T-helper 1 cell treated with Interleukin-12 subunit alpha and Interleukin-12 subunit beta and Interleukin-4 antibody, amounts not matched to agents 30 ng/mL and 1 ng/mL, for 36 hours (primary cell): ENCODE measurements at regions not wholly inside any gene's neighbourhood (a gene's known extent, or its start where the extent isn't known, plus 50 kb on each side); places are given as distances from the start of the nearest gene placed in this dataset.
"Not testable (repeated sequence)": the region's sequence is repeated elsewhere in the genome, so short reads cannot be mapped to it uniquely, and the experiment has no call there.

Source experiments
- intact Hi-C: fragments of 100-400 bp; cut with micrococcal nuclease; formaldehyde crosslinking; loops from one replicate; pipeline ENCODE4 v1.15.1; 2024

- intact Hi-C loops: not testable (repeated sequence)
Measured at GRCh38 chr11:100531290-100531689, 155.8 kb upstream of the ARHGAP42 start.

- intact Hi-C loops: no loop called here
Measured at GRCh38 chr11:100536979-100537378, 150.1 kb upstream of the ARHGAP42 start.

GRCh38 chr11:100543386-100543785 is 143.7 kb upstream of the ARHGAP42 start:
- intact Hi-C loops: no loop called here

GRCh38 chr11:100545556-100545955 is 141.5 kb upstream of the ARHGAP42 start:
- intact Hi-C loops: no loop called here

- intact Hi-C loops: no loop called here
Measured at GRCh38 chr11:100545970-100546369, 141.1 kb upstream of the ARHGAP42 start.

- intact Hi-C loops: no loop called here
Measured at GRCh38 chr11:100546714-100547113, 140.4 kb upstream of the ARHGAP42 start.

- intact Hi-C loops: no loop called here
Measured at GRCh38 chr11:100550298-100550697, 136.8 kb upstream of the ARHGAP42 start.

GRCh38 chr11:100550912-100551632 is 136.0 kb upstream of the ARHGAP42 start:
- intact Hi-C loops: no loop called here

- intact Hi-C loops: no loop called here
Measured at GRCh38 chr11:100555931-100556330, 131.2 kb upstream of the ARHGAP42 start.

GRCh38 chr11:100556781-100557180 is 130.3 kb upstream of the ARHGAP42 start:
- intact Hi-C loops: no loop called here

GRCh38 chr11:100557830-100558611 is 129.1 kb upstream of the ARHGAP42 start:
- intact Hi-C loops: no loop called here

- intact Hi-C loops: no loop called here
Measured at GRCh38 chr11:100560606-100561005, 126.5 kb upstream of the ARHGAP42 start.

GRCh38 chr11:100561323-100561722 is 125.8 kb upstream of the ARHGAP42 start:
- intact Hi-C loops: no loop called here

- intact Hi-C loops: no loop called here
Measured at GRCh38 chr11:100562128-100562527, 125.0 kb upstream of the ARHGAP42 start.

GRCh38 chr11:100563541-100564280 is 123.4 kb upstream of the ARHGAP42 start:
- intact Hi-C loops: no loop called here

- intact Hi-C loops: no loop called here
Measured at GRCh38 chr11:100573911-100574513, 113.1 kb upstream of the ARHGAP42 start.

GRCh38 chr11:100574894-100575769 is 112.0 kb upstream of the ARHGAP42 start:
- intact Hi-C loops: loop anchor here (5.0 kb wide), 1 partner anchor 1432 kb away; no protein-coding TSS in a partner anchor

- intact Hi-C loops: loop anchor here (1.0 to 5.0 kb wide), 2 partner anchors 280 to 1431 kb away; no protein-coding TSS in a partner anchor
Measured at GRCh38 chr11:100575860-100576717, 111.0 kb upstream of the ARHGAP42 start.

GRCh38 chr11:100576718-100577021 is 110.4 kb upstream of the ARHGAP42 start:
- intact Hi-C loops: loop anchor here (1.0 to 5.0 kb wide), 2 partner anchors 280 to 1431 kb away; no protein-coding TSS in a partner anchor
